SK-N-SH treated with all-trans-retinoic acid at 6 μM for 48 hours (cell line): ENCODE measurements at regions not wholly inside any gene's neighbourhood (a gene's known extent, or its start where the extent isn't known, plus 50 kb on each side); places are given as distances from the start of the nearest gene placed in this dataset.

Experiments used
- ARNTL ChIP-seq: fragments of 450-650 bp; formaldehyde crosslinking; IDR thresholded peaks from 2 replicates; pipeline ENCODE4 v1.5.0; 2020; ENCODE audit warnings: low read depth, mild to moderate bottlenecking, moderate library complexity, borderline replicate concordance
- BACH2 ChIP-seq: fragments of 250-450 bp; sonication (Bioruptor Pico); IDR thresholded peaks from 2 replicates; pipeline ENCODE4 v1.9.0; 2021; ENCODE audit warnings: mild to moderate bottlenecking, borderline replicate concordance
- GLIS3 ChIP-seq: fragments of 250-450 bp; sonication (Bioruptor Pico); IDR thresholded peaks from 2 replicates; pipeline ENCODE4 v1.5.0; 2020; ENCODE audit warnings: mild to moderate bottlenecking, moderate library complexity
- ISL1 ChIP-seq: fragments of 250-450 bp; sonication (Bioruptor Pico); IDR thresholded peaks from 2 replicates; pipeline ENCODE4 v2.1.2; 2022; ENCODE audit warnings: mild to moderate bottlenecking, moderate library complexity
- PATZ1 ChIP-seq: fragments of 250-450 bp; sonication (Bioruptor Pico); IDR thresholded peaks from 2 replicates; pipeline ENCODE4 v1.8.0; 2020; ENCODE audit warnings: mild to moderate bottlenecking, moderate library complexity, borderline replicate concordance
- POU6F1 ChIP-seq: fragments of 250-450 bp; sonication (Bioruptor Pico); IDR thresholded peaks from 2 replicates; pipeline ENCODE4 v1.8.0; 2021; ENCODE audit warnings: low read depth, mild to moderate bottlenecking, moderate library complexity, borderline replicate concordance
- TOX ChIP-seq: fragments of 250-450 bp; sonication (Bioruptor Pico); IDR thresholded peaks from 2 replicates; pipeline ENCODE4 v1.8.0; 2021; ENCODE audit warnings: mild to moderate bottlenecking, moderate library complexity, borderline replicate concordance
- ZFP3 ChIP-seq: fragments of 250-450 bp; sonication (Bioruptor Pico); IDR thresholded peaks from 2 replicates; pipeline ENCODE4 v1.5.0; 2020; ENCODE audit warnings: mild to moderate bottlenecking, moderate library complexity
- ZNF565 ChIP-seq: fragments of 450-650 bp; formaldehyde crosslinking; conservative IDR thresholded peaks from 2 replicates; pipeline ENCODE4 v1.5.0; 2020; ENCODE audit warnings: low read depth, mild to moderate bottlenecking, moderate library complexity
- ZNF70 ChIP-seq: fragments of 450-650 bp; formaldehyde crosslinking; IDR thresholded peaks from 2 replicates; pipeline ENCODE4 v1.5.0; 2020; ENCODE audit warnings: mild to moderate bottlenecking, moderate library complexity
- TF ChIP-seq, protein P1 (sequence below): fragments of 250-450 bp; sonication (Bioruptor Pico); IDR thresholded peaks from 2 replicates; pipeline ENCODE4 v1.5.1; 2020; ENCODE audit warnings: low read depth, mild to moderate bottlenecking, moderate library complexity
- TF ChIP-seq, protein P2 (sequence below): fragments of 250-450 bp; sonication (Bioruptor Pico); IDR thresholded peaks from 2 replicates; pipeline ENCODE4 v1.5.1; 2021; ENCODE audit warnings: mild to moderate bottlenecking, moderate library complexity

DNA sequence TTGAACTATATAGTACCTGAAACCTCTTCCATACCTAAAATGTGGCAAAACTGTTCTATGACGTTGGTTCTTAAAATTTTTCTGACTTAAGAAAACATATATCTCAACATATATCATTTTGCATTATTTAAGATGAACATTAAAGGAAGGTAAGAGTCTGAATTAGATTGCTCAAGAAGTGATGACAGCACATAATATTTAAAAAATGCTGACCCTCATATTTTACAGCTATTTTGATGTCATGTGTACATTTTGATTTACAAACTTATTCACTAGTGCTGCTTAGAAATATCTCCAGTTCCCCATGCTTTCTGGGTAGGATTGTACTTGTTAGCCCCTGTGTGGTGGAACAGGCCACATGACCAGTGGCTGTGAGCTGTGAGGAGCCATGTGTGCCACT lies 666.1 kb downstream of the SATB2 start:
- no peak for TF ChIP-seq PATZ1
- TF ChIP-seq, protein P1, sequence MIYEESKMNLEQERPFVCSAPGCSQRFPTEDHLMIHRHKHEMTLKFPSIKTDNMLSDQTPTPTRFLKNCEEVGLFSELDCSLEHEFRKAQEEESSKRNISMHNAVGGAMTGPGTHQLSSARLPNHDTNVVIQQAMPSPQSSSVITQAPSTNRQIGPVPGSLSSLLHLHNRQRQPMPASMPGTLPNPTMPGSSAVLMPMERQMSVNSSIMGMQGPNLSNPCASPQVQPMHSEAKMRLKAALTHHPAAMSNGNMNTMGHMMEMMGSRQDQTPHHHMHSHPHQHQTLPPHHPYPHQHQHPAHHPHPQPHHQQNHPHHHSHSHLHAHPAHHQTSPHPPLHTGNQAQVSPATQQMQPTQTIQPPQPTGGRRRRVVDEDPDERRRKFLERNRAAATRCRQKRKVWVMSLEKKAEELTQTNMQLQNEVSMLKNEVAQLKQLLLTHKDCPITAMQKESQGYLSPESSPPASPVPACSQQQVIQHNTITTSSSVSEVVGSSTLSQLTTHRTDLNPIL (CRISPR knock-in tag): no peak
- TF ChIP-seq TOX (CRISPR knock-in tag): no peak
- no peak for TF ChIP-seq ZNF70 (CRISPR knock-in tag)
- no peak for TF ChIP-seq POU6F1 (CRISPR knock-in tag)
- TF ChIP-seq ZFP3 (CRISPR knock-in tag): no peak
- no peak for TF ChIP-seq BACH2 (CRISPR knock-in tag)
- no peak for TF ChIP-seq ISL1 (CRISPR knock-in tag)
- TF ChIP-seq ARNTL: no peak
- TF ChIP-seq ZNF565: no peak
- TF ChIP-seq GLIS3 (CRISPR knock-in tag): no peak
- TF ChIP-seq, protein P2, sequence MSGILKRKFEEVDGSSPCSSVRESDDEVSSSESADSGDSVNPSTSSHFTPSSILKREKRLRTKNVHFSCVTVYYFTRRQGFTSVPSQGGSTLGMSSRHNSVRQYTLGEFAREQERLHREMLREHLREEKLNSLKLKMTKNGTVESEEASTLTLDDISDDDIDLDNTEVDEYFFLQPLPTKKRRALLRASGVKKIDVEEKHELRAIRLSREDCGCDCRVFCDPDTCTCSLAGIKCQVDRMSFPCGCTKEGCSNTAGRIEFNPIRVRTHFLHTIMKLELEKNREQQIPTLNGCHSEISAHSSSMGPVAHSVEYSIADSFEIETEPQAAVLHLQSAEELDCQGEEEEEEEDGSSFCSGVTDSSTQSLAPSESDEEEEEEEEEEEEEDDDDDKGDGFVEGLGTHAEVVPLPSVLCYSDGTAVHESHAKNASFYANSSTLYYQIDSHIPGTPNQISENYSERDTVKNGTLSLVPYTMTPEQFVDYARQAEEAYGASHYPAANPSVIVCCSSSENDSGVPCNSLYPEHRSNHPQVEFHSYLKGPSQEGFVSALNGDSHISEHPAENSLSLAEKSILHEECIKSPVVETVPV (CRISPR knock-in tag): no peak
